ENCODE measurements at regions not wholly inside any gene's neighbourhood (a gene's known extent, or its start where the extent isn't known, plus 50 kb on each side); places are given as distances from the start of the nearest gene placed in this dataset.
"Not testable (repeated sequence)": the region's sequence is repeated elsewhere in the genome, so short reads cannot be mapped to it uniquely, and the experiment has no call there.

GRCh38 chr2:185507719-185508118 lies 230.9 kb upstream of the FSIP2 start:
- DNase-seq (ENCODE audit: low read depth, low spot score): no peak

- DNase-seq (ENCODE audit: low read depth, low spot score): no peak
Observed at GRCh38 chr2:185510060-185510459, 228.5 kb upstream of the FSIP2 start.

GRCh38 chr2:185511925-185512324 lies 226.7 kb upstream of the FSIP2 start:
- DNase-seq (ENCODE audit: low read depth, low spot score): no peak

GRCh38 chr2:185522472-185522871 lies 216.1 kb upstream of the FSIP2 start:
- no peak for DNase-seq (ENCODE audit: low read depth, low spot score)

- not testable (repeated sequence) for DNase-seq (ENCODE audit: low read depth, low spot score)
Observed at GRCh38 chr2:185524242-185524641, 214.4 kb upstream of the FSIP2 start.

- DNase-seq (ENCODE audit: low read depth, low spot score): no peak
Observed at GRCh38 chr2:185526161-185526560, 212.4 kb upstream of the FSIP2 start.

GRCh38 chr2:185531721-185532120 lies 206.9 kb upstream of the FSIP2 start:
- no peak for DNase-seq (ENCODE audit: low read depth, low spot score)

- DNase-seq (ENCODE audit: low read depth, low spot score): no peak
Observed at GRCh38 chr2:185537689-185538088, 200.9 kb upstream of the FSIP2 start.

GRCh38 chr2:185567196-185567595 lies 171.4 kb upstream of the FSIP2 start:
- DNase-seq (ENCODE audit: low read depth, low spot score): no peak

- no peak for DNase-seq (ENCODE audit: low read depth, low spot score)
Observed at GRCh38 chr2:185567940-185568339, 170.7 kb upstream of the FSIP2 start.

- no peak for DNase-seq (ENCODE audit: low read depth, low spot score)
Observed at GRCh38 chr2:185578322-185578721, 160.3 kb upstream of the FSIP2 start.

- no peak for DNase-seq (ENCODE audit: low read depth, low spot score)
Observed at GRCh38 chr2:185583058-185583816, 155.4 kb upstream of the FSIP2 start.

GRCh38 chr2:185585165-185585564 lies 153.4 kb upstream of the FSIP2 start:
- not testable (repeated sequence) for DNase-seq (ENCODE audit: low read depth, low spot score)

GRCh38 chr2:185591276-185591675 lies 147.3 kb upstream of the FSIP2 start:
- DNase-seq (ENCODE audit: low read depth, low spot score): not testable (repeated sequence)

- DNase-seq (ENCODE audit: low read depth, low spot score): no peak
Observed at GRCh38 chr2:185607945-185608344, 130.7 kb upstream of the FSIP2 start.

- DNase-seq (ENCODE audit: low read depth, low spot score): no peak
Observed at GRCh38 chr2:185608799-185609198, 129.8 kb upstream of the FSIP2 start.

- DNase-seq (ENCODE audit: low read depth, low spot score): no peak
Observed at GRCh38 chr2:185610301-185610700, 128.3 kb upstream of the FSIP2 start.

GRCh38 chr2:185618625-185619024 lies 120.0 kb upstream of the FSIP2 start:
- no peak for DNase-seq (ENCODE audit: low read depth, low spot score)

- DNase-seq (ENCODE audit: low read depth, low spot score): no peak
Observed at GRCh38 chr2:185625604-185626003, 113.0 kb upstream of the FSIP2 start.

- DNase-seq (ENCODE audit: low read depth, low spot score): no peak
Observed at GRCh38 chr2:185628985-185629384, 109.6 kb upstream of the FSIP2 start.

GRCh38 chr2:185633621-185634020 lies 105.0 kb upstream of the FSIP2 start:
- DNase-seq (ENCODE audit: low read depth, low spot score): no peak

- DNase-seq (ENCODE audit: low read depth, low spot score): no peak
Observed at GRCh38 chr2:185638771-185639170, 99.8 kb upstream of the FSIP2 start.

- DNase-seq (ENCODE audit: low read depth, low spot score): no peak
Observed at GRCh38 chr2:185640588-185640987, 98.0 kb upstream of the FSIP2 start.

- DNase-seq (ENCODE audit: low read depth, low spot score): no peak
Observed at GRCh38 chr2:185643434-185643833, 95.2 kb upstream of the FSIP2 start.

Data from brain pericyte (primary cell).